ENCODE measurements at regions not wholly inside any gene's neighbourhood (a gene's known extent, or its start where the extent isn't known, plus 50 kb on each side); places are given as distances from the start of the nearest gene placed in this dataset.

GRCh38 chr6:97969065-97969464 is 686.0 kb upstream of the MMS22L start:
- H3K4me1 ChIP-seq (ENCODE audit: control insufficient read depth in 1 of 2, insufficient read depth in 2 of 2, low read length in 2 of 2) = no peaks in the 10 kb centered on the region
- H3K9me2 ChIP-seq (ENCODE audit: insufficient read depth) = no peaks in the 10 kb centered on the region
- H3K27me3 ChIP-seq (ENCODE audit: insufficient read depth, low read length) = no peaks in the 10 kb centered on the region; the same call in 1 of the 2 replicates
- H3K79me2 ChIP-seq (ENCODE audit: insufficient read depth, low read length) = no peaks in the 10 kb centered on the region
- no peaks in the 10 kb centered on the region for H3K36me3 ChIP-seq (ENCODE audit: control insufficient read depth in 1 of 2, insufficient read depth in 2 of 2, low read length in 2 of 2)
- H4K20me1 ChIP-seq (ENCODE audit: insufficient read depth) = no peaks in the 10 kb centered on the region
- H3K27ac ChIP-seq (ENCODE audit: low read depth, low read length) = no peak overlapping the region
- H3K9me3 ChIP-seq (ENCODE audit: control insufficient read depth in 1 of 2, insufficient read depth in 1 of 2, low read depth in 1 of 2, low read length in 2 of 2) = no peaks in the 10 kb centered on the region
- no peak overlapping the region for H3K4me3 ChIP-seq (replicated peaks in 1 of 2; ENCODE audit: low read depth in 1 of 2, low read length in 2 of 2)
- no peak overlapping the region for H2AFZ ChIP-seq (ENCODE audit: low read depth, low read length, poor library complexity, severe bottlenecking)
- DNase-seq (ENCODE audit: low read depth, low spot score) = no peak
- no peak for ATAC-seq
- RAD21 ChIA-PET (ENCODE audit: low non-redundant PET in 1 of 2, low total read pairs in 2 of 2, uncharacterized antibody in 2 of 2, unreplicated experiment in 2 of 2) = no interaction called here
- H3K4me2 ChIP-seq (ENCODE audit: low read length) = no peak overlapping the region
- POLR2A ChIA-PET = no interaction called here
- H3K9ac ChIP-seq (ENCODE audit: low read length) = no peak overlapping the region
- CTCF ChIA-PET = no interaction called here
- TF ChIP-seq POLR2A (IDR thresholded peaks at IDR 0.05; ENCODE audit: borderline replicate concordance, extremely low read depth, insufficient read depth, insufficient read length) (no peak), EGR1 (IDR thresholded peaks at IDR 0.05; ENCODE audit: low read depth) (no peak), EZH2 (IDR thresholded peaks at IDR 0.05) (no peak), CBX3 (IDR thresholded peaks at IDR 0.05; ENCODE audit: low read depth) (no peak), REST (IDR thresholded peaks at IDR 0.05; ENCODE audit: low read depth) (no peak), POLR2AphosphoS5 (IDR thresholded peaks at IDR 0.05; ENCODE audit: low read depth, low read length) (no peak), EZH2phosphoT487 (IDR thresholded peaks at IDR 0.05; ENCODE audit: borderline replicate concordance) (no peak), ZNF274 (IDR thresholded peaks at IDR 0.05; ENCODE audit: low read depth, low read length) (no peak)
- intact Hi-C loops (cut with micrococcal nuclease) = no loop called here
- BruUV-seq (replicated peaks) = no TSS peak

Measured in HCT116 (cell line).